Keratinocyte (primary cell): ENCODE measurements at regions not wholly inside any gene's neighbourhood (a gene's known extent, or its start where the extent isn't known, plus 50 kb on each side); places are given as distances from the start of the nearest gene placed in this dataset.

ENCODE experiments used
- DNase-seq: peaks from one replicate; pipeline ENCODE4 v3.0.0-alpha.2; 2011; ENCODE audit warnings: low read depth, missing footprints, low spot score
- FAIRE-seq: peaks from 2 replicates; lab custom pipeline; 2011; peaks lifted over from hg19 to GRCh38; lab: Jason Lieb, UNC
- H2AFZ ChIP-seq: 2 replicates; pipeline ENCODE4 v1.6.0; 2012; ENCODE audit warnings: low read length, control low read depth, inconsistent platforms; ENCODE audit not compliant: control insufficient read depth
- H3K27ac ChIP-seq: 2 replicates; pipeline ENCODE4 v1.5.1; 2011; ENCODE audit warnings: low read length; ENCODE audit not compliant: control insufficient read depth, insufficient read depth
- H3K27me3 ChIP-seq: 3 replicates; pipeline ENCODE4 v1.6.0; 2011; ENCODE audit warnings: low read length; ENCODE audit not compliant: control insufficient read depth, insufficient read depth; ENCODE audit errors: extremely low read depth
- H3K36me3 ChIP-seq, 2 experiments: 2 replicates in 1 of 2; 3 replicates in 1 of 2; pipeline ENCODE4 v1.5.1; 2011; ENCODE audit warnings: low read length in 2 of 2, mild to moderate bottlenecking in 1 of 2; ENCODE audit not compliant: control insufficient read depth in 2 of 2, insufficient read depth in 2 of 2; ENCODE audit errors: extremely low read depth in 1 of 2
- H3K4me1 ChIP-seq: 3 replicates; pipeline ENCODE4 v1.5.1; 2011; ENCODE audit warnings: low read length; ENCODE audit not compliant: control insufficient read depth, insufficient read depth; ENCODE audit errors: extremely low read depth
- H3K4me2 ChIP-seq: 3 replicates; pipeline ENCODE4 v1.6.0; 2011; ENCODE audit warnings: low read depth, low read length; ENCODE audit not compliant: control insufficient read depth, insufficient read depth; ENCODE audit errors: extremely low read depth
- H3K4me3 ChIP-seq, 3 experiments: fragments of 200-600 bp in 1 of 3; sonication (generic) in 1 of 3; 2 replicates in 2 of 3; 3 replicates in 1 of 3; pipeline ENCODE4 v1.5.1; 2011 to 2016; ENCODE audit warnings: low read length in 3 of 3, mild to moderate bottlenecking in 3 of 3, control low read depth in 2 of 3, inconsistent platforms in 1 of 3, low read depth in 1 of 3, mixed read lengths in 1 of 3, mixed run types in 1 of 3, moderate library complexity in 1 of 3; ENCODE audit not compliant: control insufficient read depth in 2 of 3, insufficient read depth in 2 of 3; ENCODE audit errors: extremely low read depth in 1 of 3
- H3K79me2 ChIP-seq: 2 replicates; pipeline ENCODE4 v1.6.0; 2012; ENCODE audit warnings: low read length; ENCODE audit not compliant: control insufficient read depth, insufficient read depth
- H3K9ac ChIP-seq: 3 replicates; pipeline ENCODE4 v1.6.0; 2011; ENCODE audit warnings: low read length; ENCODE audit not compliant: control insufficient read depth, insufficient read depth; ENCODE audit errors: extremely low read depth
- H3K9me1 ChIP-seq: 3 replicates; pipeline ENCODE4 v1.6.0; 2011; ENCODE audit warnings: low read length; ENCODE audit not compliant: control insufficient read depth, insufficient read depth; ENCODE audit errors: extremely low read depth
- H3K9me3 ChIP-seq: 2 replicates; pipeline ENCODE4 v1.5.1; 2012; ENCODE audit warnings: low read depth, low read length; ENCODE audit not compliant: control insufficient read depth
- H4K20me1 ChIP-seq: 3 replicates; pipeline ENCODE4 v1.6.0; 2011; ENCODE audit warnings: low read length; ENCODE audit not compliant: control insufficient read depth, insufficient read depth; ENCODE audit errors: extremely low read depth
- CTCF ChIP-seq, 3 experiments: IDR thresholded peaks in 1 of 3; conservative IDR thresholded peaks in 1 of 3; optimal IDR thresholded peaks in 1 of 3; 2 replicates in 2 of 3; 3 replicates in 1 of 3; pipeline versions ENCODE3 to v1.5.1; 2011; ENCODE audit warnings: low read length in 3 of 3, mild to moderate bottlenecking in 3 of 3, moderate library complexity in 2 of 3, control low read depth in 1 of 3, inconsistent platforms in 1 of 3; ENCODE audit not compliant: insufficient read depth in 2 of 3; ENCODE audit errors: extremely low read depth in 1 of 3
- EZH2 ChIP-seq: IDR thresholded peaks from one replicate; pipeline ENCODE4 v1.6.1; 2012; ENCODE audit warnings: inconsistent platforms, mild to moderate bottlenecking, low read length, moderate library complexity
- dilution Hi-C: fragments of 300-500 bp; cut with MboI; formaldehyde crosslinking; loops from one replicate; pipeline ENCODE4 v1.7.0; 2020; ENCODE audit warnings: low sequenced_read_pairs; ENCODE audit not compliant: extremely low pct_ligation_motif_present

GRCh38 chr2:19529677-19530076, 171.3 kb upstream of the OSR1 start:
- FAIRE-seq (no peak), DNase-seq (no peak)
- no peak overlapping the region for H3K9ac ChIP-seq
- H3K9me3 ChIP-seq: no peaks in the 10 kb centered on the region
- H3K4me3 ChIP-seq: no peak overlapping the region
- no peaks in the 10 kb centered on the region for H3K27me3 ChIP-seq
- H3K9me1 ChIP-seq: no peaks in the 10 kb centered on the region
- peaks cover 6% of the 10 kb centered on the region for H3K4me1 ChIP-seq
- dilution Hi-C loops: no loop called here
- H2AFZ ChIP-seq: no peak overlapping the region
- H4K20me1 ChIP-seq: no peaks in the 10 kb centered on the region
- no peak overlapping the region for H3K27ac ChIP-seq
- no peaks in the 10 kb centered on the region for H3K79me2 ChIP-seq
- H3K4me2 ChIP-seq: no peak overlapping the region
- no peaks in the 10 kb centered on the region for H3K36me3 ChIP-seq
- no peak for TF ChIP-seq EZH2
- no peak for TF ChIP-seq CTCF (optimal IDR thresholded peaks at IDR 0.05 in 1 of 3, IDR thresholded peaks at IDR 0.05 in 1 of 3, conservative IDR thresholded peaks at IDR 0.05 in 1 of 3; ENCODE audit: extremely low read depth in 1 of 3, insufficient read depth in 2 of 3, low read length in 3 of 3)

- Histone ChIP-seq H3K4me3 (no peak overlapping the region), H3K4me2 (no peak overlapping the region), H3K4me1 (peaks cover 3% of the 10 kb centered on the region), H3K9ac (no peak overlapping the region), H3K9me1 (no peaks in the 10 kb centered on the region), H3K79me2 (no peaks in the 10 kb centered on the region), H3K27me3 (no peaks in the 10 kb centered on the region), H3K9me3 (no peaks in the 10 kb centered on the region), H3K36me3 (no peaks in the 10 kb centered on the region), H2AFZ (no peak overlapping the region), H4K20me1 (no peaks in the 10 kb centered on the region), H3K27ac (no peak overlapping the region)
- no peak for FAIRE-seq
- dilution Hi-C loops: no loop called here
- TF ChIP-seq CTCF (optimal IDR thresholded peaks at IDR 0.05 in 1 of 3, IDR thresholded peaks at IDR 0.05 in 1 of 3, conservative IDR thresholded peaks at IDR 0.05 in 1 of 3; ENCODE audit: extremely low read depth in 1 of 3, insufficient read depth in 2 of 3, low read length in 3 of 3): no peak
- TF ChIP-seq EZH2: no peak
- no peak for DNase-seq
These were observed 169.3 kb upstream of the OSR1 start for GRCh38 chr2:19527771-19528170.
